DOHH2 (cell line): ENCODE measurements at regions not wholly inside any gene's neighbourhood (a gene's known extent, or its start where the extent isn't known, plus 50 kb on each side); places are given as distances from the start of the nearest gene placed in this dataset.

Source experiments
- CTCF ChIP-seq: fragments of 200-600 bp; sonication (generic); IDR thresholded peaks from one replicate; pipeline ENCODE4 v1.5.1; 2014; ENCODE audit warnings: antibody characterized with exemption, mild to moderate bottlenecking, low read depth, low read length; ENCODE audit not compliant: poor library complexity, severe bottlenecking
- EZH2phosphoT487 ChIP-seq: fragments of 200-600 bp; sonication (generic); IDR thresholded peaks from 2 replicates; pipeline ENCODE4 v1.6.1; 2017; ENCODE audit warnings: borderline replicate concordance, mild to moderate bottlenecking, antibody characterized with exemption, low read length, moderate library complexity, mixed read lengths

DNA sequence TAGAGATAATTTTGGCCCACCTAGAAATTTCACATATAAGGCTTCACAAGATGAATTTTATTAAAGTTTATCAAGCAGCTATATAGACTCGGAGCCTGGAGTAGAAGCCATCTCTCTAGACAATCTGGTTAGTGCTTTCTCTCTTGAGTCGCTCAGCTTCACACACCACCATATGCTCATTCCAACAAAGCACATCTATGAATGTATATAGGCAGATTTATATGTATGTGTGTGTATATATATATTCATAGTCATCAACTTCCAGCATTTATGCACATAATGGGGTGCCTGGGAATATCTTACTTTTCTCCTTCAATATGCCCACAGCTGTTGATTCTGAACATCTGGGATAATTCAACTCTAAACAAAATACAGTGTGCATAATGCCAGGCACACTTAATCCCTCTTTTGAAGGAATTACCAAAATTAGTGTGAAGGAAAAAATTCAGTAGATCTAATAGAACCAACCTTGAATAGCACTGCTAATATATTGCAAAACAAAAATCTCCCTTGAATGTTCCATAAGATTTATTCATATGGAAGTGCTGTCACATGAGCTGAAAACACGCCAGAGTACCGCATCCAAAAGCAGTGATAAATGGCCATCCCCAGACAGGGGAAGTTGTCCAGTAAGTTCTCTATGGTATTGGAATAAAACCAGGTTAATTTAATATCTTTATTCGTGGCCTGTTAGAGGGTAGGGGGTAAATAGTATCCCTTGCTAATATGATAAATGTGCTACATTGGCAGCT lies 56.0 kb upstream of the MOCS2 start:
- TF ChIP-seq CTCF (no peak), EZH2phosphoT487 (no peak)
